HG03097 (cell line): ENCODE measurements at regions not wholly inside any gene's neighbourhood (a gene's known extent, or its start where the extent isn't known, plus 50 kb on each side); places are given as distances from the start of the nearest gene placed in this dataset.
"Not testable (repeated sequence)": the region's sequence is repeated elsewhere in the genome, so short reads cannot be mapped to it uniquely, and the experiment has no call there.

ENCODE experiments used
- ATAC-seq: cut with Tn5 transposase; IDR thresholded peaks from one replicate; pipeline ENCODE4 v1.9.1; 2021; ENCODE audit not compliant: unreplicated experiment, low FRiP score

GRCh38 chr15:21718108-21718507 lies 159.4 kb downstream of the POTEB start:
- ATAC-seq: peak; percentile 73

- ATAC-seq: peak; percentile 26
These were observed 159.9 kb downstream of the POTEB start for GRCh38 chr15:21717661-21718060.

GRCh38 chr15:21705480-21705879 lies 172.1 kb downstream of the POTEB start:
- peak; percentile 96 for ATAC-seq

- not testable (repeated sequence) for ATAC-seq
These were observed 178.9 kb downstream of the POTEB start for GRCh38 chr15:21698620-21699019.

- ATAC-seq: not testable (repeated sequence)
These were observed 182.4 kb downstream of the POTEB start for GRCh38 chr15:21695089-21695488.

DNA sequence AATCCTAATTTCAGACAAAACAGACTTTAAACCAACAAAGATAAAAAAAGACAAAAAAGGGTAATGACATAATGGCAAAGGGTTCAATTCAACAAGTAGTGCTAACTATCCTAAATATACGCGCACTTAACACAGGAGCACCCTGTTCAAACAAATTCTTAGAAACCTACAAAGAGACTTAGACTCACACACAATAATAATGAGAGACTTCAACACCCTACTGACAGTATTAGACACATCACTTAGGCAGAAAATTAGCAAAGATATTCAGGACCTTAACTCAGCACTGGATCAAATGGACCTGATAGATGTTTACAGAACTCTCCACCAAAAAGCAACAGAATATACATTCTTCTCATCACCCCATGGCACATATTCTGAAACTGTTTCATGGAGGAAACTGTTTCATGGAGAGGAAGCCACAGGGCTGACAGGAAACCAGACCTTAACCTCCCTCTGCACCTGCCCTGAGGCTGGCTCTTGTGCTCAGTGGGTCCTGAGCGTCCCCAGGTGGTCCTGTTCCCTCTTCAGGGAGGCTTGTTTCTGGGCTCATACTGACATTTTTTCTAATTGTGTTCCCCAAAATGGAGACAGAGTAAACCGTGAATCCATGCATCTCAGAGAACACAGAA lies 184.9 kb downstream of the POTEB start:
- ATAC-seq: not testable (repeated sequence)

DNA sequence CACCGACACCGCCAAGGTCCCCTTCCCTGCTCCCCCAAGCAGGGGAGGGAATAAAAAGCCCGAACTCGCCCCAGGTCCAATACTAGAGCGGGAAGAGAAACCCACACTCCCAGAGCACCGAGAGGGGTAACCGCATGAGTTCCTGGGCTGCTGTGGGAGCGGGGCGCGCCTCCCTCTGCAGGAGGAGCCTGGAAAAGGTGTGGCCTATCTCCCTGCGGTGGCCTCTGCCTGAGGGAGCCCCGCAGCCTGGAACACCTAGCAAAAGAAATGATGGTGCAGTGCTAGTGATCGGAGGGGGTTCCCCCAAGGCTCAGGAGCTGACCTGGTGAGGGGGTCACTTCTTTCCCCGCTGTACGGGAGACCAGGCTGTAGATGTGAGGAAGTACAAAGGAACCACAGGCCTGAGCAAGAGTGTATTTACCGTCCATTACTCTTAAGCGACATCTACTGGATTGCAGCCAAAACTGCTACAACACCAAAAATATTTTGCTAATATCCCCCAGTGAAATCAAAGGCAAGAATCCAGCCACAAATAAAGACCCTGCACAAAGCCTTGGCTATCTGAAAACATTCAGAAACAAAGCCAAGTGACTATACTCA lies 216.6 kb upstream of the POTEB3 start:
- peak; percentile 82 for ATAC-seq

GRCh38 chr15:21656114-21656746 lies 215.9 kb upstream of the POTEB3 start:
- ATAC-seq: peak; percentile 20

DNA sequence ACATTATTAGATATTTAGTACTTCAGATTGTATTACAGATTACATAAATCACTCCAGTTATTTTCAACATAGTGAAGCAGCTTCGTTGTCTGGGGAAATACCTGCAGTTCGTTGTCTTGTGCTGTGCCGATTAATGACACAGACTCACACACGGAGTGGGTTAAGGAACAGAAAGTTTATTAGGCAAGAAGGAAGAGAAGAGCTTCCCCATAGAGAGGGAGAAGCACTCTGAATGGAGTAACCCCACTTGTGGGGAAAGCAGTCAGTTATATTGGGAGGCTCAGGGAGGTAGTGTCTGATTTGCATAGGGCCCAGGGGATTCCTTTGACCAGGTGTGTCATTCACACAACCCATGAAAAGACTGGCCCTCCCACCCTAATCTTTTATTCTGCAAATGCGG lies 213.4 kb upstream of the POTEB3 start:
- ATAC-seq: not testable (repeated sequence)

DNA sequence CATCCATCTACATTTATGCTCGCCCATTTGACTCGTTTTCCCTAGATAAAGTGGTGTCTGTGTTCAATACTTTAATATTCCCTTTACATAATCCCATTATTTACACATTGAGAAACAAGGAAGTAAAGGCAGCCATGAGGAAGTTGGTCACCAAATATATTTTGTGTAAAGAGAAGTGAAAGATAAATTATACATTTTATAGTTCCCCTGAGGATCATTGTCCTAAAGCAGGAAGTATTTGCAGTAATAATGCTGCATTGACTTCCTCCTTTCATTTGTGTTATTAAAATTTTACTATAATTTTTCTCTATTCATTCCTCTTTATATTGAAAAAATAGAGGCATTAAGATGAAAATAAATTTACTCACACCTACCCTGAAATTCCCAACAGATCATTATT lies 198.5 kb upstream of the POTEB3 start:
- not testable (repeated sequence) for ATAC-seq

DNA sequence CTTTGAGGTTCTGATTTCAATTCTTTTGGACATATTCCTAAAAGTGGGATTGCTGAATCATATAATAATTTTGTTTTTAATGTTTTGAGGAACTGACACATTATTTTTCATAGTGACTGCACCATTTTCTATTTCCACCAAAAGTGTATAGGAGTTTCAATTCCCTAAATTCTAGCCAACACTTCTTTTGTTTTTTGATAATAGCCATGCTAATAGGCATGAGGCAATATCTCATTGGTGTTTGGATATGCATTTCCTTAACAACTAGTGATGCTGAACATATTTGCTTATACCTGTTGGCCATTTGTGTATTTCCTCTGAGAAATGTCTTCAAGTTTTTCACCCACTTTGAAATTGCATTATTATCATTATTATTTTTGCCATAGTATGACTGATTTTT lies 186.4 kb upstream of the POTEB3 start:
- ATAC-seq: not testable (repeated sequence)

GRCh38 chr15:21609223-21609622 lies 168.9 kb upstream of the POTEB3 start:
- not testable (repeated sequence) for ATAC-seq

DNA sequence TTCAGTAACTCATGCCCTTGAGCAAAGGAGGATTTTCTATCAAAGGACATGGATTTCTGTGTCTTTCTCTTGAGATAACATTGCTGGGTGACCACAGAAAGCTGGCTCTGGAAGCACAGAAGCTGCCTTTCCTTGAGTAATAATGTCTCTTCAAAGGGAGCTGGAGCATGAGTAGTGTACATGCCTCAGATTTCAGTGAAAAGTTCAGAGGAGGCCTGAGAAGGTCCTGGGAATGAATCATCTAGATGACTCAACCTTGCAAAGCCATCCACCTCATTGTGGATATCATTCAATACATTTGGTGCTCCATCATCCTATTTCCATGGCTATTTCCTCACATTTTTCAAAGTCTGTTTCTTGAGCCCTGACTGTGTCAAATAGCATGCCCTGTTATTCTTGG lies 125.1 kb upstream of the POTEB3 start:
- ATAC-seq: not testable (repeated sequence)

GRCh38 chr15:21551809-21552208 lies 111.5 kb upstream of the POTEB3 start:
- ATAC-seq: peak; percentile 84

DNA sequence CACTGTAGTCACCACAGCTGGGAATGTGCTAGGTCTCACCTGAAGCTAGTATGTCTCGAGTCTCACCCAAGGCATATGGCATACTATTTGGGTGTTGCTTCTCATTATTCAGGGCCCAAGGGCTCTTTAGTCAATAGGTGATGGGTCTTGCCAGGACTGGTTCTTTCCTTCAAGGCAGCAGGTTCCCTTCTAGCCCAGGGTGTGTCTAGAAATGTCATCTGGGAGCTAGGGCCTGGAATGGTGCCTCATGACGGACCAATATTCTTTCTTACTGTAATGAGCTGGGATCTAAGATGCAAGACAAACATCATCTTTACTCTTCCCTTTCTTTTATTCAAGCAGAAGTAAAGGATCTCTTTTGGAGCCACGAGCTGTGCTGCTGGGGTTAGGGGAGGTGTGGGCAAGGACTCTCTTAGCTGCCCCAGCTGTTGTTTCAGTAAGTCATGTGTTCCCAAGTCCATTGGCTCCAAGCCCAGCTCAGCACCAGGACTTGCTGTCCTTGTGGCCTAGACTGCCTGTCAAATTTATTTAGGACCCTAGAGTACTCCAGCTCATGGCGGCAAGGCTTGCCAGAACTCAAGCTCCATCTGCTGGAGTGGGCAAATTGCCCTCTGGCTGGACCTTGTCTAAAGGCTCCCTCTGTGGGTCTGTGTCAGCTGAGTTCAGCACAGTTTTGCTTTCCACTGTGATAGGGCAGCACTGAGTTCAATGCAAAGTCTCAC lies 106.0 kb upstream of the POTEB3 start:
- ATAC-seq: not testable (repeated sequence)

DNA sequence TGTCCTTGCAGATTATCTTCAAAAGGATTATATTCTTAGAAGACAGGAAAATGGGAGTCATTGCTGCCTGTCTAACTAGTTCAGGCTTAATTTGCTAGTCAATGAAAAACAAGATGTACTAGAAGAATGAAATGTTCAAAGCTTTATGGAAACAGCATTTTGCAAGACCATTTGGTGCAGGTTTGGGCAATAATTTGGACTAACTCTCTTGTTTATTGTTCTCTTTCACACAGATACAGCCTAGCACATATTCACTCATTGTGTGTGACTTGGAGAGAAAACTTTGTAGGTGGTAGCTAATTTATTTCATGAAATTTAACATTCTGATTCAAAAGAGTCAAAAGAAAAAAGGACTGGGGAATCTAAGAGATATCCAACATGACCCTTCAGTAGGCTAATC lies 92.5 kb upstream of the POTEB3 start:
- ATAC-seq: not testable (repeated sequence)

DNA sequence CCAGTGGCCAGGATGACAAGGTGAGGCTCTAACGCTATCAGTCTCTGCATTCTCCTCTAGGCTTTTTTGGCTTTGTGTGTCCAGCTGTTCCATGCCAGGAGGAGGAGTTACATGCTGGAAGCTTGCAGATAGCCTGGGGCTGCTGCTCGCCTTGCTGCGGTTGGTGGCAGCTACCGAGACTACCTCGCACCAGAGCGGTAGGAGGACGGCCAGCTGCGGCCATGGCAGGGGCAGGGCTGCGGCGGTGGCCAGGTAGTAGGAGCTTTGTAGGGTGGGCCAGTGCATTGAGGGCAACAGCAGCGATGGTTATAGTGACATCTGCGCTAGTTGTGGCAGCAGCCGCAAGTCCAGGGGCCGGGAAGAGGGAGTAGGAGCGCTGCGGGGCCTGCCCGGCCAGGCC lies 75.9 kb upstream of the POTEB3 start:
- not testable (repeated sequence) for ATAC-seq

DNA sequence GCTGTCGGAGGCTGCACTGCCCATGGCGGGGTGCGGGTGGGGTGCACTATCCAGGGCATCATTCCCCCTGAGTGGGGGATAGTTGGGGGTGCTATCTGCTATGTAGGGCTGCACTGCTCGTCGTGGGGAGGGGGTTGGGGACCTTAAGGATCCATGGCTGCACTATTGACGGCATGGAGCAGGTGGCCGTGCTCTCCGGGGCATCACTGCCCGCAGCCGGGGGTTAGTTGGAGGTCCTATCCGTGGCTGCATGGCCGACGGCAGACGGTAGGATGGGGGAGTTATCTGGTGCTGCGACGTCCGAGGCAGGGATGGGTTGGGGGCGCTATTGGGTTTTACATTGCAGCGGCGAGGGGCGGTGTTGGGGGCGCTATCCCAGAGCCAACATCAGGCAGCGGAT lies 75.0 kb upstream of the POTEB3 start:
- ATAC-seq: not testable (repeated sequence)

- not testable (repeated sequence) for ATAC-seq
These were observed 62.7 kb upstream of the POTEB3 start for GRCh38 chr15:21503021-21503420.
